NCI-H446 (cell line): ENCODE measurements at regions not wholly inside any gene's neighbourhood (a gene's known extent, or its start where the extent isn't known, plus 50 kb on each side); places are given as distances from the start of the nearest gene placed in this dataset.
"Not testable (repeated sequence)": the region's sequence is repeated elsewhere in the genome, so short reads cannot be mapped to it uniquely, and the experiment has no call there.

Source experiments
- DNase-seq, 2 experiments: peaks; one replicate each; lab custom pipeline; 2025; lab: John Stamatoyannopoulos, UW

DNA sequence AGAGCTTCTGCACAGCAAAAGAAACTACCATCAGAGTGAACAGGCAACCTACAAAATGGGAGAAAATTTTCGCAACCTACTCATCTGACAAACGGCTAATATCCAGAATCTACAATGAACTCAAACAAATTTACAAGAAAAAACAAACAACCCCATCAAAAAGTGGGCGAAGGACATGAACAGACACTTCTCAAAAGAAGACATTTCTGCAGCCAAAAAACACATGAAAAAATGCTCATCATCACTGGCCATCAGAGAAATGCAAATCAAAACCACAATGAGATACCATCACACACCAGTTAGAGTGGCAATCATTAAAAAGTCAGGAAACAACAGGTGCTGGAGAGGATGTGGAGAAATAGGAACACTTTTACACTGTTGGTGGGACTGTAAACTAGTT is 1439.7 kb downstream of the FSCB start:
- DNase-seq, result not testable (repeated sequence)

DNA sequence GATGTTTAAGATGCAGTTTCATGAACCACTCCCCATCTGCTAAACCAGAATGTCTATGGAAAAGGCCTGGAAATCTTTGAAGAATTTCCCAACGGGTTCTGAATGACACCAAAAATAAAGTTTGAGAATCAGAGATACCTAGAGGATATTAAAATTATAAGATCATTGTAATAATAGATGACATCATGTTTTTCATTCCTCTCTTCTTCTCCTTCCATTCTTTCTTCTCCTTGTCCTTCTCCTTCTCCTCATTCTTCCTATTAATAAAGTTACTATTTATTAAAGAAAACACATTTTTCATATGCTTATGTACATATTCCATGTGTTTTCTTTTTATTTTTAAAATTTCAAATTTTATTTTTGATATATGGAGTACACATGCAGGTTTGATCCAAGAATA is 1449.4 kb downstream of the LRFN5 start:
- DNase-seq, result no peak

DNA sequence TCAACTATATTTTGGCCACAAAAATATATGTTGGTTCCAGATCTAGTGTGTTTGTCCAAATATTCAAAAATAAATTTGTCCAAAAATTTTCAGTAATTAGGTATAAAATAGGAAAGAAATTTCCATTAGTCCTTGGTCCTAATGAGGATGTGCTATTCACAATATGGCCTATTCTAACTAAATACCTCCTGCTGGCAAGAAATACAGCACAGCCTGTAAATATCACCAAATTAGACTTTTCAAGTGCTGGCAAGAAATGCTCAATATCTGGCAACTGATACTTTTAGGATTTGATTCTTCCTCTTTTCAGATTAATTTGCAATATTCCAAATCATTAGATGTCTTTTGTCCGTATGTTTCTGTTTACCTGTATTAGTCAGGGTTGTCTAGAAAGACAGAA is 1446.2 kb downstream of the LRFN5 start:
- peak in 1 of 2 experiments; percentile 2 for DNase-seq

DNA sequence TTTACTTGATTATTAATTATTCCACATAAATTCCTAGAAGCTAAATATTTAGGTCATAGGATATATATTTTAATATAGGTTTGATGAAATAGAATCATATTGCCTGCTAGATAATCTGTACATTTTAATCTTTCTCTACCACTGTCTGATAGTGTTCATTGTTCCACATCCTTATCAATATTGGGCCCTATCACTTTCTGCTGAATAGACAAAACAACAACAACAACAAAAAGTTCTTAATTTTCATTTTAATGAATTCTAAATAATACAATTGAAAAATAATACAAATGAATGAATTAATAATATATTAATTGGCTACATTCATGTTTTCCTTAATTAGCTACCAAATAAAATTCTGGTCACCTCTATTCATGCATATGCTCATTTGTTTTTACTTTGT is 1437.2 kb downstream of the LRFN5 start:
- DNase-seq, result no peak

DNA sequence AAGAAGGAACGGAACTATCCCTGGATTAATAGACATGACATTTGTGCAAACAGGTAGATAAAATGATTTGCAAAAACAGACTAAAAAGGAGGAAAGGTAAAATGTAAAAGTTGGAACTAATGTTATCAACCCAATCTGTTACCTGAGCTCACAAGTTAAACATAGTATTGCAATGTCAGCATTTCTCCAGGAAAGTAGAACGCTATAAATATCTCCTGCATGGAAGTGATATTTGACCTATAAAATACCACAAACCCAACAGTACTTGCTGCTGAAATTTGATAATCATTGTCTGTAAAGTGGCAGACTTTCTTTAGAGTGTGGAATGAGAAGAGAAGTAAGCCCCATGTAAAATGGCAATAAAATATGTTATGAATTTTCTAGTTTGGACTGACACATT is 1435.7 kb downstream of the LRFN5 start:
- DNase-seq, result no peak

DNA sequence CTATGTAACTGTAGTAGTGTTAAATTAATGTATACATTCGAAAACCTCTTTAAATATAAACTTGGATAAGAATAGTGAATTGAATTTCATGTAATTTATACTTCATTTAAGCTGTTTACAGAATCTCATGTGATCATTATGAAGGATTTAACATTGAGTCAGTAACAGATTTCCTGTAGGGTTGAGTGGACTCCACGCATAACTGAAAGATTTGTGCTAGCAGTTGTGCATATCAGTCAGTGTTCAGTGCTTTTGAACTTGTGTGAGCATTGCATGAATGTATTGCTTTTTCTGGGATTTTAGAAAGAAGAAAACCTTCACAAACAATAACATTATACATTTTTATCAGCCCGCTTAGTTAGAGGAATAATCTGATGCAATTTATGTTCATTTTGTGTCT is 1435.3 kb downstream of the LRFN5 start:
- no peak for DNase-seq

DNA sequence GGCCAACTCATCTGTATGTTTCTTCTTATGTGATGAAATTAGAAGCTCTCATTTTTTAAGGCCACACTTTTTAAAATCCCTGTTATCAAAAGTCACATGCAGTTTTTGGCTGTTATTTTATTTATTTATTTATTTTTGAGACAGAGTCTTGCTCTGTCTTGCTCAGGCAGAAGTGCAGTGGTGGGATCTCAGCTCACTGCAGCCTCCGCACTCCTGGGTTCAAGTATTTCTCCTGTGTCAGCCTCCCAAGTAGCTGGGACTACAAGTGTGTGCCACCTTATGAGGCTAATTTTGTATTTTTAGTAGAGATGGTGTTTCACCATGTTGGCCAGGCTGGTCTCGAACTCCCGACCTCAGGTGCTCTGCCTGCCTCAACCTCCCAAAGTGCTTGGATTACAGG is 1434.5 kb downstream of the LRFN5 start:
- DNase-seq, result no peak

DNA sequence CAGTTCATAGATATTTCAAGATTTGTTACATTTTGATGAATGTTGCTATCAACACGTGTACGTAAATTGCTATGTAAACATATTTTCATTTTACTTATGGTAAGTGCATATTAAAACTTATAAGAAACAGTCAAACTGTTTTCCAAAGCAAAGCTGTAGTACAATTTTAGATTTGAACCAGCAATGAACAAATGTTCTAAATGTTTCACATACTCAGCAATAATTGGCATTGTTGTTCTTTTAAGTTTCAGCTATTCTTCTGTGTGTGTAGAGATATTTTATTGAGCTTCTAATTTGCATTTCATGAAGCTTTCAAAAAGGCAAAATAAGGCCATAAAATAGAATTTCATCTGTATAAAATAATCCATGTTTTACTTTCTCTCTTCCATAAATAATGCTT is 1433.2 kb downstream of the LRFN5 start:
- no peak for DNase-seq

DNA sequence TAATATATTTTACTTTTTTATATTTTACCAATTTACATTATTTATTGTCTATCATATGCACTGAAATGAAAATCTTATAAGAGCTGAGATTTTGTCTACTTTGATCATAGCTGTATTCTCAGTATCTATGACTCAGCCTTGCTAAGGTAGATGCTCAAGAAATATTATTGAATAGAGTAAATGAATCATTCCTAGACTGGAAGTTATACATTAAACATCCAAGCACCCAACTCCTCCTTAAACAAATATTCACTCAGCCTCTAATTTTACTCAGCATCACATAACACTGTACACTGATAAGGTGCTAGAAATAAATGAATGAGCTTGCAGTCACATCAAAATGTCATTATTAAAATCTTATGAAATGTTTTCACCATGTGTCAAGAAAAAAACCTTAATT is 1424.9 kb downstream of the LRFN5 start:
- no peak for DNase-seq

DNA sequence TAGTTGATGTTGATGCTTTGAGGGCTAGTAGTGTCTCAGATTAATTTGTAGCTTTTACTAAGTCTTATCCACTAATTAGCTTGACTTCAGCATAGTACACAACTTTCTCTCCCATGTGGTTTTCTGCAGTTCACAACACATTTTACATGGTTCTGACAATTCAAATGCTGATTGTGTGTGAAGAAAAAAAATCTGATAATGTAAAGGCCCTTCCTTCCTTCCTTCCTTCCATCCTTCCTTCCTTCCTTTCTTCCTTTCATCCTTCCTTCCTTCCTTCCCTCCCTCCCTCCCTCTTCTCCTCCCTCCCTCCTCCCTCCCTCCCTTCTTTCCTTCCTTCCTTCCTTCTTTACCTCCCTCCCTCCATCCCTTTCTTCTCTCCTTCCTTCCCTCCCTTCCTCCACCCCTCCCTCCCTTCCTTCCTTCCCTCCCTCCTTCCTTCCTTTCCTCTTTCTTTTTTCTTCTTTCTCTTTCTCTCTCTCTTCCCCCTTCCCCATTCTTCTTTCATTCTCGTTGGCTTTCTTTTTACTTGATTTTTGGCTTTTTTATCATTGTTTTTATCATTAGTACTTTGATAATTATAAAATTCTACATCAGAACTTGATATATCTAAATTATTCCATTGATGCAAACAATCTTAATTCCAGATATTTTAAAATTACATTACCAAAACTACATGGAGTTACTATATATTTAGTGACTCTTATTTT is 1415.6 kb downstream of the LRFN5 start:
- no peak for DNase-seq

DNA sequence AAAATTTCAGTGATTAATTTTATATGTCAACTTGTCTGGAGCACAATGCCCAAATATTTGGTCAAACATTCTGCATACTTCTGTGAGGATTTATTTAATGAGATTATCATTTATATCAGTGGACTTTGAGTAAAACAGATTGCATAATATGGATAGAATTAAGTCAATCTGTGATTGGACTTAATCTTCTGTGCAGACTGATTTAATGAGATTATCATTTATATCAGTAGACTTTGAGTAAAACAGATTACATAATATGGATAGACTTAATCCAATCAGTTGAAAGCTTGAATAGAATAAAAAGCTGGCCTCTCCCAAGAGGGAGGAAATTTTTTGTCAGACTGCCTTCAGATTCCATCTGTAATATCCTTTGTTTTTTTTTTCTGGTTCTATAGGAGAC is 1413.2 kb downstream of the LRFN5 start:
- DNase-seq, result no peak

DNA sequence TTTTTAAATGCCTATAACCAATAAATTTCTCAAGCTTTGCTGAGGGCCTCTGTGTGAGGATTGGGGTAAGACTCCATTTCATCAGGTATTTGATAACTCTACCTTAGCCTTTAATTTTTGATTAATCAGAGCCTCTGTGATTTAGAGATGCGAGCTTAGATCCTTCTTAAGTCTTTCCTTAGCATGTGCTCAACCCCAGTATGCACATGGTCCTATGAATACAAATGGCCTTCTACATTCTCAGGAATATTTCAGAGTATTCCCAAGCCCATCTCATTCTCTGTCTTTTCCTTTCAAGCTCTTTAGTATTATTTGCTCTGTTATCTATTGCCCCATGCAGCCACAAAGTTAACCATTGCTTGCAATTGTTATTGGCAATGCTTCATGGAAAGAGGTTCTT is 1407.7 kb downstream of the LRFN5 start:
- no peak for DNase-seq

DNA sequence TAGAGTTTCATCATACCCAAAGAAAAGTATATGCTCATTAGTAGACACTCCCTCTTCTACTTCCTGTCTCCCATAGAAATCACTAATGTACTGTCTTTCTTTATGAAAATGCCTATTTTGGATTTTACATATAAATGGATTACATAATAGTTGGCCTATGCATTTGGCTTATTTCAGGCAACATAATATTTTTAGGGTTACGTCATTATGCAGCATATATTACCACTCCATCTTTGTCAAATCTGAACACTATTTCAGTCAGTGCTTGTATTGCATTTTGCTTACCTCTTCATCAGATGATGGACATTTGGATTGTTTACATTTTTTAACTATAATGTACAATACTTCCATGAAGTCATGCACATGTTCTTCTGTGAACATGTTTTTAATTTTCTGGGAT is 1406.1 kb downstream of the LRFN5 start:
- DNase-seq, result no peak

DNA sequence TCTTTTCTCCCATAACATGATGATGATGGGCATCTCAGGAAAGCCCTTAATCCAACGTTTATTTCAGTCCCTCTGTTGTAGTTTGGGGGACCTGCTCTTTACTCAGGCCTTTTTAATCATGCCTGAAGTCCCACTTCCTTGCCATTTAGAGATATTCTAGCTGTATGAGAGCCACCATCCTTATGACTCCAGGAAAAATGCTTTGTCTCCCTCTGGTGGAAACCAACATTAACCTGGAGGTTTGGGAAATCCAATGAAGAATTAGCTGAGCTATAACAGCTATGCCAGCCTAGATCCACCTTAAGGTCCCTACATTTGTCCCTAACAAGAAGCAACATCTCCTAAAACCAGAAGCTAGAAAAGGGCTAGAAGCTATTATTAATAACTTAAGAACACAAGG is 1399.1 kb downstream of the LRFN5 start:
- peak in 1 of 2 experiments; percentile 39 for DNase-seq

DNA sequence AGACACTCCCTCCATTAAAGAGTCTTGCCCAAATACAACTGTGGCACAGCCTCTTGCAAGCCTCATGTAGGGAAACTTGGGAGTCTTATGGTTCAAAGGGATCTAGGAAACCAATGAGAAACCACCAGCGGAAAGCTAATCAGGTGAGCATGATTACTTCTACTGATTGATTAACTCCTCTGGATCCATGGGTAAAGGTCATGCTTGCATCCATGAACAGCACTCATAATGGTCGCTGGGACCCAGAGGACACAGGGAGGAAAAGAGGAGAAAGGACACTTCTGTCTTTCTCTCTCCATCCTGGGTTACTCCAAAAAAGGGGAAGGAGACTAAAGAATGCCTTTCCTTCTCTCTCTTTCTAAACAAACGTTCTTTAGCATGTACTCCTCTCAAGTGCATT is 1397.2 kb downstream of the LRFN5 start:
- no peak for DNase-seq

DNA sequence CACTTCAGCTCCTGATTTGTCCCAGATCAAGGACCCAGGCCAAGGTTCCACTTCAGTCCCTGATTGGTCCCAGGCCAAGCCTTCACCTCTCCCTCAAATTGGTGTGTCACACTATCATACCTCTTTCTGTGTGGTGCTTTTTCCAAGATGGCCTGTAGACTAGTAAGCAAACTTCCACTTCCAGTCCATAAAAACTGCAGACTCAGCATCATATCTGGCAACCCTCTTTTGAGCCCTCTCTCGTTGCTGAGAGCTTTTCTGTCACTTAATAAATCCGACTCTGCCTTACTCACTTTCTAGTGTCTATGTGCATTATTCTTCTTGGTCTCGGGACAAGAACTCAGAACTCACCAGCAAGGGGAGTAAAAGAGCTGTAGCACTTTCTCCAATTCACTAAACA is 1395.1 kb downstream of the LRFN5 start:
- no peak for DNase-seq

DNA sequence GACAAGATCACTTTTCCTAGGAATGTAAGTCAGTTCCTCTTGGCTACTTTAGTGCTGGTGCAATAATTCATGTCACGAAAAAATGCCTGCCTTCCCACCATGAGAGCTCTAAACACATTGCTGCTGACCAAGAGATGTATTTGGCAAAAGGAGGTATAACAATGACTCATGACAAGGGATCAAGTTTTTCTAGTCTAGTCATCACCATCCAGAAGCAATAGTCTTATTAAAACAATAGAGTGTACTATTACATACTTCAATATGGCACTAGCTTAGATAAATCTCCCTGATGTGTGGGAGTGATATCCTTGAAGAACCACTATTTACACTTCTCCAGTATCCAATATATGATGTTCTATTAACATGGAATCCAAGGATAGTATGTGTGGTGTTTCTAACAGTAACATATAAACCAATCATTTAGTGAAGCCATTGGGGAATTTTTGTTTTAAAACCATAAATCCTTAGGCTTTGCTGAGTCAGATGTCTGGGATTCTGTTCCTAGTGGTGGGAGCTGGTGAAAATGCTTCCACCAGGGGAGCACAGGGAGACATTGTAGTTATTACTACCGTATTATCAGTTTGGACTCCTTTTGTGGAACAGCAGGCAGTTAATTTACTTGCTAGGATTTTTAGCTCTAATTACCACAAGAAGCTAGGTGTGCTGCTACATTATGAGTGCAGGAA is 1387.5 kb downstream of the LRFN5 start:
- DNase-seq, result no peak

DNA sequence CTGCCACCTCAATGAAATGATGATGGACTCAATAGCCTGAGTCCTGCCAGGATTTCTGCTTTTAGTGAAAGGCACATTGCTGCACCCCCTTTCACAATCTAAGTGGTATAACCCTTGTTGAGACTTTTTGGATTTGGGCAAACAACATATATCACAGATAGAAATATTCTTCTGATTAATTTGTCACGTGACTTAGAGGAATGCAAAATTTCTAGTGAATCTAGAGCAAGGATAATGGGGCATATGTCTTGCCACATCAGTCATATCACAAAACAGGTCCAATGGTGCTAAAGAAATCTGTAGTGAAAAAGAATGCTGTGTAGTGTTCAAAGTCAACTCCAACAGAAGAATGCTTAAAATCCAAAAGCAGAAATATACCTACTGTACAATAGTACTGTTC is 1386.3 kb downstream of the LRFN5 start:
- no peak for DNase-seq

DNA sequence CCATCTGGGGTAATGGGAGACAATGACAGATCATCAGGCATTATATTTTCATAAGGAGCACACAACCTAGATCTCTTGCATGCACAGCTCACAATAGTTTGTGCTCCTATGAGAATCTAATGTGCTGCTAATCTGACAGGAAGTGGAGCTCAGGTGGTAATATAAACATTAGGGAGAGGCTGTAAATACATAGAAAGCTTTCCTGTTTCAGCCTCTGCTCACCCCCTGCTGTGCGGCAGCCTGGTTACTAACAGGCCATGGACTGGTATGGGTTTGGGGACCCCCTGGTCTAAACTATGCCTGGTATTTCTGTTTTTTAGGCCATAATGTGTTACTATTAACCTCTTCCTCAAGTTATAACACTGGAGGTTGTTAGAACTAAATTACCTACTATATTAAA is 1373.7 kb downstream of the LRFN5 start:
- DNase-seq, result no peak

DNA sequence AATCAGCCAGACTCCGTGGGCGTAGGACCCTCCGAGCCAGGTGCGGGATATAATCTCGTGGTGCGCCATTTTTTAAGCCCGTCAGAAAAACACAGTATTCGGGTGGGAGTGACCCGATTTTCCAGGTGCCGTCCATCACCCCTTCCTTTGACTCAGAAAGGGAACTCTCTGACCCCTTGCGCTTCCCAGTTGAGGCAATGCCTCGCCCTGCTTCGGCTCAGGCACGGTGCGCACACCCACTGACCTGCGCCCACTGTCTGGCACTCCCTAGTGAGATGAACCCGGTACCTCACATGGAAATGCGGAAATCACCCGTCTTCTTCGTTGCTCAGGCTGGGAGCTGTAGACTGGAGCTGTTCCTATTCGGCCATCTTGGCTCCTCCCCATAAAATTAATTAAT is 1366.5 kb downstream of the LRFN5 start:
- DNase-seq, result not testable (repeated sequence)

DNA sequence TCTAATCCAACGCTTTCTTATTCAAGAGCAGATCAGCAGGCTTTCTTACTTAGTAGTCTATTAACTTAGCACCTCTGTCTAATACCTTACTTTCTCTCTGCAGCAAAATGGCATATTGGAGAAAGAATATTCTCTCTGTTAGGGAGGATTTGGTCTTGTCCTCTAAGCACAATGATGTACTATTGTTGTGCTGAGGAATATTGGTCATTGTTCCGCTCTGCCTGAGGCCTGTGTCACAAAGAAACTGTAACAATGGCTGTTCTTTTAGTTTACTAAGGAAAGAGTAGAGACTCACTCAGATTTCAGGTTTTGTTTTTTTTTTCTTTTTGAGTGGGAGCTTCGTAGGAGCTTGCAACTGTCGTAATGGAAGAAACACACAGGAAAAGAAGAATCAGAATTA is 1358.8 kb downstream of the LRFN5 start:
- no peak for DNase-seq

DNA sequence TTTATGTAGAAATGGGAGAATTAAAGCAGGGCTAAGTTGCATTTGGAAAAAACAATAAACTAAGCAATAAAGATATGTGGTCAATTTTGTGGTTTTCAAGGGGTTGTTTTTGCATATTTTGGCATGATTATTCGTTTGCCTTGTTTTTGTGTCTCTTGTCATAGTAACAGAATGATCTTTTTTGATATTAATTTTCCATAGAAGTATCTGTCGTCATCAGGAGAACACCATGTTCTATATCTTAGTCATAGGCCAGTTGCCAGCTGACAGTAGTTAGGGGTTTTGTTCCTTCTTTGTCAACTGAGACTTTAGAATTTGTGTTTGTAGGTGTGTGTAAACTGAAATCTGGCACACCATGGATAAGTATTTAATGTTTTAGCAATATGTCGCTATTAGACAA is 1354.8 kb downstream of the LRFN5 start:
- DNase-seq, result no peak

DNA sequence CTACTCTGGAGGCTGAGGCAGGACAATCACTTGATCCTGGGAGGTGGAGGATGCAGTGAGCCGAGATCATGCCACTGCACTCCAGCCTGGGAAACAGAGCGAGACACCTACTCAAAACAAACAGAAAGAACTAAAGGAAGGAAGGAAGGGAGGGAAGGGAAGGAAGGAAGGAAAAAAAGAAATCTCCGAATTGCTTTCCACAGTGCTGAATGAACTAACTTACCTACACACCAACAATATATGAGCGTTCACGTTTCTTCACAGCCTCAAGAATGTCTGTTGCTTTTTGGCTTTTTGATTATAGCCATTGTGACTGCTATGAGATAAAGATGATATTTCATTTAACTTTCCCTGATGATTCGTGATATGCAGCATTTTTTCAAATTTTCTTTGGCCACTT is 1343.7 kb downstream of the LRFN5 start:
- no peak for DNase-seq

DNA sequence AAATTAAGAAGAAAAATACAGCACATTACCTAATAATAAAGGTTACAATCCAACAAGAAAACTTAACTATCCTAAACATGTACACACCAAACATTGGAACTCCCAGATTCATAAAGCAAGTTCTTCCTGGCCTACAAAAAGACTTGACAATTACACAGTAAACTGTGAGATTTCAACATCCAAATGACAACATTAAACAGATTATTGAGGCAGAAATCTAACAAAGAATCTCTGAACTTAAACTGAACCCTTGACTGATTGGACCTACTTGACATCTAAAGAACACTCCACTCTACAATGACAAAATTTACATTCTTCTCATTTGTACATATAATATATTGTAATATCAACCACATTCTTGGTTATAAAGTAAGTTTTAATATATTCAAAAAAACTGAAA is 1341.3 kb downstream of the LRFN5 start:
- no peak for DNase-seq
